ENCODE measurements at regions not wholly inside any gene's neighbourhood (a gene's known extent, or its start where the extent isn't known, plus 50 kb on each side); places are given as distances from the start of the nearest gene placed in this dataset.

DNA sequence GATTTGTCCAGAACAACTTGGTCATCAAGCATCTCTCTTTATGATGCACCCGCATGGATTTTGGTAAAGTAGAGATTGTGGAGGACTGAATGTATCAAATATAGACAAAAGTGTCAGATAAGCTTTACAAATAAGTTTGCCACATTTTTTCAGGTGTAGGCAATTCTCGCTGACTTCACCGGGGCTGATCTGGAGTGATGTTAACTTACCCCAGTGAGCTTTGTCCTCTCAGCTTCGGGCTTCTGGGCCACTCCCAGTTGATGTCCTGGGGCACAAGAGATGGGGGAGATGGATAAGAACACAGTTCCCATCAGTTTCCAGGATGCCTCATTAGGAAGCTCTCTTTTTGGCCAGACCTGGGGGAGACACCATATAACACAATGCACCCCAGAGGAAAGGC, 117.7 kb downstream of the ETS2 start:
- TF ChIP-seq, protein P1, sequence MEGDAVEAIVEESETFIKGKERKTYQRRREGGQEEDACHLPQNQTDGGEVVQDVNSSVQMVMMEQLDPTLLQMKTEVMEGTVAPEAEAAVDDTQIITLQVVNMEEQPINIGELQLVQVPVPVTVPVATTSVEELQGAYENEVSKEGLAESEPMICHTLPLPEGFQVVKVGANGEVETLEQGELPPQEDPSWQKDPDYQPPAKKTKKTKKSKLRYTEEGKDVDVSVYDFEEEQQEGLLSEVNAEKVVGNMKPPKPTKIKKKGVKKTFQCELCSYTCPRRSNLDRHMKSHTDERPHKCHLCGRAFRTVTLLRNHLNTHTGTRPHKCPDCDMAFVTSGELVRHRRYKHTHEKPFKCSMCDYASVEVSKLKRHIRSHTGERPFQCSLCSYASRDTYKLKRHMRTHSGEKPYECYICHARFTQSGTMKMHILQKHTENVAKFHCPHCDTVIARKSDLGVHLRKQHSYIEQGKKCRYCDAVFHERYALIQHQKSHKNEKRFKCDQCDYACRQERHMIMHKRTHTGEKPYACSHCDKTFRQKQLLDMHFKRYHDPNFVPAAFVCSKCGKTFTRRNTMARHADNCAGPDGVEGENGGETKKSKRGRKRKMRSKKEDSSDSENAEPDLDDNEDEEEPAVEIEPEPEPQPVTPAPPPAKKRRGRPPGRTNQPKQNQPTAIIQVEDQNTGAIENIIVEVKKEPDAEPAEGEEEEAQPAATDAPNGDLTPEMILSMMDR (IDR thresholded peaks at IDR 0.05) = no peak
- TF ChIP-seq POLR2A (IDR thresholded peaks at IDR 0.05) = no peak
- TF ChIP-seq POLR2AphosphoS5 (IDR thresholded peaks at IDR 0.05) = no peak
- no peak for TF ChIP-seq EP300 (IDR thresholded peaks at IDR 0.05)

Measured in sigmoid colon (tissue), 4 donors.